CD4-positive, alpha-beta T cell treated with Interleukin-15 for 4 hours (primary cell): ENCODE measurements at regions not wholly inside any gene's neighbourhood (a gene's known extent, or its start where the extent isn't known, plus 50 kb on each side); places are given as distances from the start of the nearest gene placed in this dataset.

ENCODE experiments used
- DNase-seq: peaks from one replicate; pipeline ENCODE4 v3.0.0-alpha.2; 2020; ENCODE audit warnings: low spot score

GRCh38 chr7:22962775-22963350 is 51.1 kb downstream of the HYCC1 start:
- DNase-seq: no peak

- DNase-seq: no peak
Observed at GRCh38 chr7:22958742-22959141, 55.2 kb downstream of the HYCC1 start.

GRCh38 chr7:22954251-22954650 is 59.7 kb downstream of the HYCC1 start:
- no peak for DNase-seq

- DNase-seq: no peak
Observed at GRCh38 chr7:22952306-22953015, 61.5 kb downstream of the HYCC1 start.

GRCh38 chr7:22949944-22950343 is 64.0 kb downstream of the HYCC1 start:
- no peak for DNase-seq

GRCh38 chr7:22949221-22949620 is 64.7 kb downstream of the HYCC1 start:
- no peak for DNase-seq

- DNase-seq: no peak
Observed at GRCh38 chr7:22948770-22949169, 65.2 kb downstream of the HYCC1 start.

GRCh38 chr7:22945584-22945983 is 68.3 kb downstream of the HYCC1 start:
- no peak for DNase-seq

- no peak for DNase-seq
Observed at GRCh38 chr7:22944510-22944909, 69.4 kb downstream of the HYCC1 start.

- DNase-seq: no peak
Observed at GRCh38 chr7:22944022-22944421, 69.9 kb downstream of the HYCC1 start.

GRCh38 chr7:22942191-22942590 is 71.7 kb downstream of the HYCC1 start:
- DNase-seq: no peak

- no peak for DNase-seq
Observed at GRCh38 chr7:22939842-22940241, 74.1 kb downstream of the HYCC1 start.

GRCh38 chr7:22937946-22938345 is 76.0 kb downstream of the HYCC1 start:
- no peak for DNase-seq

GRCh38 chr7:22936246-22936645 is 77.7 kb downstream of the HYCC1 start:
- no peak for DNase-seq

GRCh38 chr7:22935269-22935668 is 78.7 kb downstream of the HYCC1 start:
- DNase-seq: no peak

GRCh38 chr7:22934473-22935065 is 79.4 kb downstream of the HYCC1 start:
- DNase-seq: no peak

- no peak for DNase-seq
Observed at GRCh38 chr7:22934023-22934422, 79.9 kb downstream of the HYCC1 start.

GRCh38 chr7:22932896-22933295 is 81.0 kb downstream of the HYCC1 start:
- no peak for DNase-seq

GRCh38 chr7:22931011-22931410 is 82.9 kb downstream of the HYCC1 start:
- no peak for DNase-seq

GRCh38 chr7:22922307-22922706 is 91.6 kb downstream of the HYCC1 start:
- DNase-seq: no peak

- DNase-seq: no peak
Observed at GRCh38 chr7:22921386-22922086, 92.4 kb downstream of the HYCC1 start.

GRCh38 chr7:22920672-22921071 is 93.3 kb downstream of the HYCC1 start:
- DNase-seq: no peak

- no peak for DNase-seq
Observed at GRCh38 chr7:22913158-22913557, 90.5 kb upstream of the TOMM7 start.
